ENCODE measurements at regions not wholly inside any gene's neighbourhood (a gene's known extent, or its start where the extent isn't known, plus 50 kb on each side); places are given as distances from the start of the nearest gene placed in this dataset.

DNA sequence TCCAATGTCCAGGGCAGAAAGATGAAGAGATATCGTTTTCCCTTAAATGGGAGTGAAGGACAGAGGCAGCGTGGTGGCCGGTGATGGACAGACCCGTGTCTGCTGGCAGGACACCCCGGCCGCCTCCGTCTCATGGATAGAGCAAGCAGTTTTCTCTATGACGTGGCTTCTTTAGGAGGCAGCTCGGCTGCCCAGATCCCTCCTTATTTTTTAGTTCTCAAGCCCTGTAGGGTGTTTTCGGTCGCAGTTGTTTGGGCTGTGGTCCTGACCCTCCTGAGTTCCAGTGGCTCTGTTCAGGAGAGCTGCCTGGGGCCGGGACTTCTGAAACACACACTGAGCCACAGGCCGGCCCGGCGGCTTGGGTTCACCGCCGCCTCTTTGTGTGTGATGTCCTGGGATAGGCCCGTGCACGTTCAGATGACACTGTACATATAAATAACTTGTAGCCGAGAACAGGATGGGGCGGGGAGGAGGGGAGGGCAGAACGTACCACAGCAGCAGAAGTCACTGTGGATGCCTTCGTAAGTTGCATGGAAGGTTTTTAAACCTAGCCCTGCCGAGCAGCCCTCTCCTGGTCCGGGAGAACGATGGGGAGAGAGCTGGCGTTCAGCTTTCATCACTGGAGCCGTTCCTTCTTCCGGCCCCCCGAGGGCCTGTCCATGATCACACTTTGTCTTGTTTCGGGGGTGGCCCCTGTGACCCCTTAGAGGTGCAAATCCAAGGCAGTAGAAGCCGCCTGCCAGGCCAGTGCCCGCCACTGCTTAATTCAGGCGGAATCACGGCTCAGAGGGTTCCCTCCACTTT, 65.2 kb downstream of the SIK1 start:
- TF ChIP-seq, protein P1, sequence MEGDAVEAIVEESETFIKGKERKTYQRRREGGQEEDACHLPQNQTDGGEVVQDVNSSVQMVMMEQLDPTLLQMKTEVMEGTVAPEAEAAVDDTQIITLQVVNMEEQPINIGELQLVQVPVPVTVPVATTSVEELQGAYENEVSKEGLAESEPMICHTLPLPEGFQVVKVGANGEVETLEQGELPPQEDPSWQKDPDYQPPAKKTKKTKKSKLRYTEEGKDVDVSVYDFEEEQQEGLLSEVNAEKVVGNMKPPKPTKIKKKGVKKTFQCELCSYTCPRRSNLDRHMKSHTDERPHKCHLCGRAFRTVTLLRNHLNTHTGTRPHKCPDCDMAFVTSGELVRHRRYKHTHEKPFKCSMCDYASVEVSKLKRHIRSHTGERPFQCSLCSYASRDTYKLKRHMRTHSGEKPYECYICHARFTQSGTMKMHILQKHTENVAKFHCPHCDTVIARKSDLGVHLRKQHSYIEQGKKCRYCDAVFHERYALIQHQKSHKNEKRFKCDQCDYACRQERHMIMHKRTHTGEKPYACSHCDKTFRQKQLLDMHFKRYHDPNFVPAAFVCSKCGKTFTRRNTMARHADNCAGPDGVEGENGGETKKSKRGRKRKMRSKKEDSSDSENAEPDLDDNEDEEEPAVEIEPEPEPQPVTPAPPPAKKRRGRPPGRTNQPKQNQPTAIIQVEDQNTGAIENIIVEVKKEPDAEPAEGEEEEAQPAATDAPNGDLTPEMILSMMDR (IDR thresholded peaks at IDR 0.05; ENCODE audit: extremely low read depth in 1 of 2, insufficient read depth in 1 of 2, low read depth in 1 of 2, low read length in 2 of 2) = no peak
- TF ChIP-seq EZH2 (IDR thresholded peaks at IDR 0.05; ENCODE audit: borderline replicate concordance, low read depth, low read length, severe bottlenecking) = no peak
- no peak for TF ChIP-seq MYC (IDR thresholded peaks at IDR 0.05; ENCODE audit: low read depth, low read length)
- TF ChIP-seq POLR2AphosphoS5 (IDR thresholded peaks at IDR 0.05; ENCODE audit: insufficient read depth, low read depth, low read length) = no peak
- no peak for TF ChIP-seq POLR2A (IDR thresholded peaks at IDR 0.05; ENCODE audit: low read depth, low read length)
- TF ChIP-seq JUN (IDR thresholded peaks at IDR 0.05; ENCODE audit: borderline replicate concordance, insufficient read depth, insufficient read length, low read depth) = no peak
- TF ChIP-seq, protein P2, sequence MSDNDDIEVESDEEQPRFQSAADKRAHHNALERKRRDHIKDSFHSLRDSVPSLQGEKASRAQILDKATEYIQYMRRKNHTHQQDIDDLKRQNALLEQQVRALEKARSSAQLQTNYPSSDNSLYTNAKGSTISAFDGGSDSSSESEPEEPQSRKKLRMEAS (IDR thresholded peaks at IDR 0.05; ENCODE audit: insufficient read depth, insufficient read length) = no peak
